GM12864 (cell line): ENCODE measurements at regions not wholly inside any gene's neighbourhood (a gene's known extent, or its start where the extent isn't known, plus 50 kb on each side); places are given as distances from the start of the nearest gene placed in this dataset.

Experiments used
- DNase-seq: peaks from one replicate; pipeline ENCODE4 v3.0.0-alpha.2; 2011; ENCODE audit warnings: low read depth
- H3K4me3 ChIP-seq: 2 replicates; pipeline ENCODE4 v1.5.1; 2011; ENCODE audit warnings: mild to moderate bottlenecking, low read depth, low read length, control low read depth
- CTCF ChIP-seq: IDR thresholded peaks from 2 replicates; pipeline ENCODE4 v1.5.1; 2011; ENCODE audit warnings: low read depth, mild to moderate bottlenecking, moderate library complexity, low read length, control low read depth, inconsistent platforms; ENCODE audit errors: missing control alignments

DNA sequence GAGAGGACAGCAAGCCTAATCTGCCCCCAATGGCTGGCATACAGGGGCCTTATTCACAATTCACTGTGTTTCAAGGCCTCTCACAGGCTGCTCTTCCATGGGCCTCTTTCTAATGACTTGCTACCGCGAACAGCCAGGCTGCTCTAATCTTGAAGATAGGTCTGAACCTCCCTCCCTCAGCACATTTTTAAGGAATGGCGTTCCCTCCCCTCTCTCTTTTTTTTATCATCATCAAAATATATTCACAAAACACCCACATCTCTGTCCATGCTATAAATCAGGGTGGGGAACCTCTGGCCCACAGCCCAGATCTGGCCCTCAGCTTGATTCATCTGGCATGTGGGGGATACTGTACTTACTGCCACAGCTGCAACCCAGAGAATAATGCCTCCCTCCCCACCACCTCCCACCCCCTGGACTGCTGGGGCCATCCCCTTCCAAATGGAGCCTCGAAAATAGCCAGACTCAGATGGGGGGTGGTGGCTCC, 62.5 kb downstream of the PABIR2 start:
- no peak for TF ChIP-seq CTCF
- no peak for DNase-seq
- no peak overlapping the region for H3K4me3 ChIP-seq

DNA sequence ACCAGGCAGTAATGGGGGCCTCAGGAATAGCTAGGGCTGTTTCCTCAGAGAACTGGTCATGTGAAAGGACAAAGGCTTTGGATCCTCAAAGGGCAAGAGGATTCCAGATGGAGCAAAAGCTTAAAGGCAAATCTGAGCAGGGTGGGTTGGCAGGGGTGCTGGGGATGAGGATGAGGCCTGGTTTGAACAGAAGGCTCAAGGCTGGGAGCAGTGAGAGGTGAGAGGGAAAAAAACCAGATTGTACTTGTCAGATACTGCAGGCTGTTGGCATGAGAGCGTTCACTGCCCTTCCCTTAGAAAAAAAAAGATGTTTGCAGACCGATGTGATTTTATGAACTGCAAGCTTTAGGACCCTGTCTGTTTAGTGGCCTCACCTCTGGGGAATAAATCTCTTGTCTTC, 63.4 kb downstream of the PABIR2 start:
- no peak for TF ChIP-seq CTCF
- DNase-seq: no peak
- H3K4me3 ChIP-seq: no peak overlapping the region

DNA sequence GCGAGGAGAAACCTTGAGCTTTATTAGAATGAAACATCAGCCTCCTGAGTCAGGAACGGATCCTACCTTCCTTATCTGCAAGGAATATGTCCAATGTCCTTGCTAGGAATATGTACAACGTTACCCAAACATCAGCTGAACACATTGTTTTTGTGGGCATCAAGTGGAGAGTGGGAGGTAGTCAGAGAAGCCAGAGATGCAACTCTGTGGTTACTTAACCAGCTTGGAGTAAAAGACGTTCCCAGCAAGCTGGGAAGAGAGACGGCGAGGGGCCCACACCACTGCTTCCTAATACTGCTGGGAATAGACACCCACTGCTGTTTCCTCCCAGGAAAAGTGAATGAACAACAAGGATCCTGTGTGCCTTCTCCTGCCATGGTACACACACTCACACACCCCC, 64.3 kb downstream of the PABIR2 start:
- DNase-seq: no peak
- no peak for TF ChIP-seq CTCF
- H3K4me3 ChIP-seq: no peak overlapping the region

DNA sequence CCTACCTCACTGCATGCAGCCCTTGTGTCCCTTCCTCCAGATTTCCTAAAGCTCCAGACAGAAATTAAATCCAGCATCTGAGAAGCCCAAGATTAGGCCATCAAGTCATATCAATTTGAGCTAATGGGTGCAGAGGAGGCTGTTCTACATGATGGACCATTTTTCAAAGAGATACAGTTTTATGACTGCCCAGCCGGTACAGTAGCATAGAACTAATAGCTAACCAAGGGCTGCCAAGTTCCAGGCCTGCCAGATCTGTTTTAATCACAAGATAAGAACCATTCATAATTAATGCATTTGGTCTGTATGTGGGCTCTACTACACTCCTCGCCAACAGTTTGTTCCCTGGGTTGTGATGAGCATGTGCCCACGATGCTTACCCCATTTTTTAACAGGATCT, 64.9 kb downstream of the PABIR2 start:
- no peak for TF ChIP-seq CTCF
- no peak overlapping the region for H3K4me3 ChIP-seq
- no peak for DNase-seq

DNA sequence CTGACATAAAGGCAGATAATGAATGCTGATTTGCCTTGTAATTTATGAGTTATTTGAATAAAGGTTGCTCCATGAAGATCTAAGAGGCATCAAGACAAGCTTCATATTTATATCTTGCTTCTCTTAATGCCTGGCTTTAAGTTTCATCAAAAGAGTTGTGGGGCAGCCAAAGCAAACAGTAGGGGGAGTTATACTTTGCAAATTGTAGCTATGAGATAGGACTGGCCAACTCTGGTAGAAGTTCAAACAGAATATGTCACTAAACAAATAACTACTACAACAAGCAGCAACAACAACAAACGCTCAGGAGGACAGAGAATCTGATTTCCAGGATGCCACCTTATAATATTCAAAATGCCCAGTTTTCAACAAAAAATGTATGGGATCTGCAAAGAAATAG, 69.1 kb upstream of the PLAC1 start:
- peak; percentile 4 for TF ChIP-seq CTCF
- no peak overlapping the region for H3K4me3 ChIP-seq
- no peak for DNase-seq

DNA sequence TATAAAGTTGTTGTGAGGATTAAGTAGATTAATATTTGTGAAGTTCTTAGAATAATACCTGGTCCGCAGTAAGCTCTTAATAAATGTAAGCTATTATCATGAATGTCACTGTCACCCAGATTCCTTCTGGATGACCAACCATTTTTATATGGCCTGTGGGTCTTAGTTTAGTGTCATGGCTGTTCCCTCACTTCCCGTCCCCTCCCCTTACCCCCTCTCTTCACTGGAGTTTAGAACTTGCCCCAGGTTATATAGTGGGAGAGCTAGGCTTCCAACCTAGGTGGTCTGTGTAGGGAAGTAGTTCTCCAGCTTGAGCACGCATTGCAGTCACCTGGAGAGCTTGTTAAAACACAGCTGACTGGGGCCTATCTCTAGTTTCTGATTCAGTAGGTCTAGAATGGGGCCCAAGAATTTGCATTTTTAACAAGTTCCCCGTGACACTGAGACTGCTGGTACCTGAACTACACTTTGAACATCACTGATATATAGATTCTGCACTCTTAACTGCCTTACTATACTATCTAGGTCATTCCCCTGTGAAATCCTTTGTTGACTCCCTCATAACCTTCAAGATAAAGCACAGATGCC, 66.9 kb upstream of the PLAC1 start:
- TF ChIP-seq CTCF: no peak
- DNase-seq: no peak
- no peak overlapping the region for H3K4me3 ChIP-seq
